Glutamatergic neuron (in vitro differentiated cells): ENCODE measurements at regions not wholly inside any gene's neighbourhood (a gene's known extent, or its start where the extent isn't known, plus 50 kb on each side); places are given as distances from the start of the nearest gene placed in this dataset.

Experiments
- DNase-seq: peaks from one replicate; pipeline ENCODE4 v3.0.0; 2022
- H3K27ac Mint-ChIP-seq: one replicate; pipeline ENCODE4 v1.8.0; 2020; ENCODE audit warnings: mild to moderate bottlenecking, mixed read lengths, inconsistent platforms; ENCODE audit not compliant: unreplicated experiment
- H3K27me3 Mint-ChIP-seq: one replicate; pipeline ENCODE4 v1.8.0; 2020; ENCODE audit warnings: mild to moderate bottlenecking, moderate library complexity, mixed read lengths, inconsistent platforms; ENCODE audit not compliant: unreplicated experiment
- H3K36me3 Mint-ChIP-seq: one replicate; pipeline ENCODE4 v1.8.0; 2020; ENCODE audit warnings: mild to moderate bottlenecking, mixed read lengths, inconsistent platforms; ENCODE audit not compliant: unreplicated experiment
- H3K4me1 Mint-ChIP-seq: one replicate; pipeline ENCODE4 v1.8.0; 2020; ENCODE audit warnings: mild to moderate bottlenecking, low read depth, mixed read lengths, inconsistent platforms; ENCODE audit not compliant: unreplicated experiment
- H3K4me3 Mint-ChIP-seq: one replicate; pipeline ENCODE4 v1.8.0; 2020; ENCODE audit warnings: mild to moderate bottlenecking, mixed read lengths, inconsistent platforms; ENCODE audit not compliant: unreplicated experiment
- H3K9me3 Mint-ChIP-seq: one replicate; pipeline ENCODE4 v1.8.0; 2020; ENCODE audit warnings: mild to moderate bottlenecking, moderate library complexity, mixed read lengths, inconsistent platforms; ENCODE audit not compliant: unreplicated experiment
- TF ChIP-seq, protein P1 (sequence below): fragments of 200-600 bp; sonication (generic); IDR thresholded peaks from one replicate; pipeline ENCODE4 v1.5.0; 2021; ENCODE audit not compliant: partially characterized antibody, unreplicated experiment

DNA sequence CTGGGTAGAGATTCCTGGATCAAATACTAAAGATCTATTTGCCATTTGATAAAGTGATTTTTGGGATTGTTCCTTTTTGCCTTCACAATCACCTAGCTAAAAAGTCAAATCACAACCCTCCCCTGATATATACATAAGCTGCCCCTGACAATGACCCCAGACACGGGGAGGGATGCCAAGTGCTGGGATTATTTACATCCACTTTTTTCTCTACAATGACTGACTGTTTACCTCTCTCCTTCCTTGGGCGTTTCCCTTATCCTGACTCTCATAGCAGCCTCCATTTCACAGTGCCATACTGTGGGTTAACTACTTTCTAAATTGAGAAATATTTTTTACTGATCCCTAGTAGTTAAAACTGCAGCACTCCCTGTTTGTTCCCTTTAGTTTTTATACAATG is 150.8 kb upstream of the TMEM170B start:
- H3K4me1 Mint-ChIP-seq: no peaks in the 10 kb centered on the region
- H3K27me3 Mint-ChIP-seq: no peaks in the 10 kb centered on the region
- TF ChIP-seq, protein P1, sequence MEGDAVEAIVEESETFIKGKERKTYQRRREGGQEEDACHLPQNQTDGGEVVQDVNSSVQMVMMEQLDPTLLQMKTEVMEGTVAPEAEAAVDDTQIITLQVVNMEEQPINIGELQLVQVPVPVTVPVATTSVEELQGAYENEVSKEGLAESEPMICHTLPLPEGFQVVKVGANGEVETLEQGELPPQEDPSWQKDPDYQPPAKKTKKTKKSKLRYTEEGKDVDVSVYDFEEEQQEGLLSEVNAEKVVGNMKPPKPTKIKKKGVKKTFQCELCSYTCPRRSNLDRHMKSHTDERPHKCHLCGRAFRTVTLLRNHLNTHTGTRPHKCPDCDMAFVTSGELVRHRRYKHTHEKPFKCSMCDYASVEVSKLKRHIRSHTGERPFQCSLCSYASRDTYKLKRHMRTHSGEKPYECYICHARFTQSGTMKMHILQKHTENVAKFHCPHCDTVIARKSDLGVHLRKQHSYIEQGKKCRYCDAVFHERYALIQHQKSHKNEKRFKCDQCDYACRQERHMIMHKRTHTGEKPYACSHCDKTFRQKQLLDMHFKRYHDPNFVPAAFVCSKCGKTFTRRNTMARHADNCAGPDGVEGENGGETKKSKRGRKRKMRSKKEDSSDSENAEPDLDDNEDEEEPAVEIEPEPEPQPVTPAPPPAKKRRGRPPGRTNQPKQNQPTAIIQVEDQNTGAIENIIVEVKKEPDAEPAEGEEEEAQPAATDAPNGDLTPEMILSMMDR: no peak
- H3K4me3 Mint-ChIP-seq: no peak overlapping the region
- H3K27ac Mint-ChIP-seq: no peak overlapping the region
- H3K9me3 Mint-ChIP-seq: no peaks in the 10 kb centered on the region
- no peaks in the 10 kb centered on the region for H3K36me3 Mint-ChIP-seq
- DNase-seq: no peak

DNA sequence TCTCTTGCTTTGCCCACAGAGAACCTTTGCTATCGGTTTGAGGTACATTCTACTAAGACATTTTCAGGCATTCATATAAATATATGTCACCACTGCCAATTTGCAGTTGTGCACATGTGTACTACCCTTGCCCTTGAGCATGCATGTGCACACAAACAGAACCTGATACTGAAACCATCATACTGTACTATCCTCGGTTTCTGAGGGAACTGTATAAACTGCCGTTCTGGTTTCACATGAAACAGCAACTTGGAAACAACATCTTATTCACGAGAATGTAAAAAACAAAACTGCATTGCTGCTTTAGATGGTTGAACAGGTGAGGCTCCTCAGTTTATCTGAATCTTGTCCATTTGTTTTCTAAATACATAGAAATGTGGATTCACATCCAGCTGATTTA is 151.2 kb upstream of the TMEM170B start:
- no peaks in the 10 kb centered on the region for H3K4me1 Mint-ChIP-seq
- H3K9me3 Mint-ChIP-seq: no peaks in the 10 kb centered on the region
- H3K27me3 Mint-ChIP-seq: no peaks in the 10 kb centered on the region
- DNase-seq: no peak
- no peak overlapping the region for H3K27ac Mint-ChIP-seq
- TF ChIP-seq, protein P1: no peak
- no peaks in the 10 kb centered on the region for H3K36me3 Mint-ChIP-seq
- no peak overlapping the region for H3K4me3 Mint-ChIP-seq

DNA sequence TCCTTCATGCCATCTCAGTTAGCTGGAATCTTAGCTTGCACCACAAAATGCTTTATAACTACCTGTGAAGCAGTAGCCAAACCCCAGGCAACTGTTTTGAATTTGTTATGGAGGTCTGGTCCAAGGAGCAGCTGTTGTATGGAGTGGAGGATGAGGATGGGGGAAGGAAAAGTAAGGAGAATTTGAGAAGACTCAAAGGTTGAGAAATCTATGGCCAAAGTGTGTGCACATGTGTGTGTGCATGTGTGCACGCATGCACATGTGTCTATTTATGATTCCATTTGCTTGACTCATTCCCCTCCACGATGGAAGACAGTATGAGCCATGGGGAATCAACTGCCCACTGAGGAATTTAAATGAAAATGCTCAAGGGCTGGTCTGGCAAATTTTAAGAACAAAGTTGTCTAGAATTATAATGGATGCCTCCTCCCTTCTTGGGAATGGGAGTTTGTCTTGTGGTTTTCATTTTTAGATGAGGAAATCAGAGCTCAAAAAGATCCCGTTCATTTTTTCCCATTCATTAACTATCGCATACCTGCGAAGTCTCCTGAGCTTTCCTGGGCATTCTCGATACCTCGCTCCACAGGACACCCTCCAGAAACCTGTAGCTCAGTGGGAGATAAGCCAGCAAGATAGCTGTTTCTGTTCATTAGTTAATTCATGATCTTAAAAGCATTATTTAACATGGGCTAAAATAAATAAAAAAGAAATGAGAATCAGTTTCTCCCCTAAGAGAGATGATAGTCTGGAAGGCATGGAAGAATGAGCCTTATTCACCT is 152.3 kb upstream of the NEDD9 start:
- Mint-ChIP-seq H3K27ac (no peak overlapping the region), H3K4me3 (no peak overlapping the region), H3K27me3 (peaks cover 2% of the 10 kb centered on the region), H3K9me3 (no peaks in the 10 kb centered on the region), H3K36me3 (no peaks in the 10 kb centered on the region), H3K4me1 (no peaks in the 10 kb centered on the region)
- TF ChIP-seq, protein P1: no peak
- no peak for DNase-seq

DNA sequence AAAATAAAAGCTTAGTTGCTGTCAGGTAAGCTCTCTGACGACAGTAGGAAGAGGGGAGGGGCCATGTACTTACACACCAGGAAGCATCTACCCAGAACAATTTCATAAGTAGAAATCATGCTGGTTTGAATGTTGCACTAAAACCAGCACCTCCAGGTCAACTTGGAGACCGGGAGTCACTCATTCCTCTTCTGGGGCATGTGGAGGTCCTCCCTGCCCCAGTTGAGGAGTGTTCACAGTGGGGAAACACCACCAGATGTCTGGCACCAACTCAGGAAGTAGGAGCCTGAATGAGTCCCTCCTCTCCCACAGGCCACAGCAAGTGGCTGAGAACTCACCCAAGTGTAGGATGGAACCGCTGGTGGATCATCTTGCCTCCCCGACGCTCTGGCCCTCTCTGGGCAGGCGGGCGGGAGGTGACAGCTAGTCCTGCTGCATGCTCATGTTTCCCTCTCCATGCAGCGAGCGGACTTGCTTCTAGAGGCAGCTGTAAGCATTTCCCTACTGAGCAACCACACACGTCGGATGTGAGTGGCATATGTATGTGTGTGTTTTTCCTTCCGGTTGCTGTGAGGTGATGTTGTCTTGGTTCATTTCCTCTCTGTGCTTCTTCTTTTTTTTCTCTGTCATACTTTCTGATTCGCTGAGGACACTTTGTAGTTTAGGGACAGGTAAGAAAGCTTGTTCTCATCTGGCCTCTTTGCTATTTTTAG is 149.5 kb upstream of the NEDD9 start:
- TF ChIP-seq, protein P1: no peak
- no peak overlapping the region for H3K27ac Mint-ChIP-seq
- H3K4me3 Mint-ChIP-seq: no peak overlapping the region
- peaks cover 2% of the 10 kb centered on the region for H3K27me3 Mint-ChIP-seq
- DNase-seq: no peak
- no peaks in the 10 kb centered on the region for H3K4me1 Mint-ChIP-seq
- H3K36me3 Mint-ChIP-seq: no peaks in the 10 kb centered on the region
- H3K9me3 Mint-ChIP-seq: no peaks in the 10 kb centered on the region
